ENCODE measurements at regions not wholly inside any gene's neighbourhood (a gene's known extent, or its start where the extent isn't known, plus 50 kb on each side); places are given as distances from the start of the nearest gene placed in this dataset.

GRCh38 chr19:30309905-30310601 is 62.1 kb upstream of the ZNF536 start:
- DNase-seq (ENCODE audit: low read depth) = no peak

DNA sequence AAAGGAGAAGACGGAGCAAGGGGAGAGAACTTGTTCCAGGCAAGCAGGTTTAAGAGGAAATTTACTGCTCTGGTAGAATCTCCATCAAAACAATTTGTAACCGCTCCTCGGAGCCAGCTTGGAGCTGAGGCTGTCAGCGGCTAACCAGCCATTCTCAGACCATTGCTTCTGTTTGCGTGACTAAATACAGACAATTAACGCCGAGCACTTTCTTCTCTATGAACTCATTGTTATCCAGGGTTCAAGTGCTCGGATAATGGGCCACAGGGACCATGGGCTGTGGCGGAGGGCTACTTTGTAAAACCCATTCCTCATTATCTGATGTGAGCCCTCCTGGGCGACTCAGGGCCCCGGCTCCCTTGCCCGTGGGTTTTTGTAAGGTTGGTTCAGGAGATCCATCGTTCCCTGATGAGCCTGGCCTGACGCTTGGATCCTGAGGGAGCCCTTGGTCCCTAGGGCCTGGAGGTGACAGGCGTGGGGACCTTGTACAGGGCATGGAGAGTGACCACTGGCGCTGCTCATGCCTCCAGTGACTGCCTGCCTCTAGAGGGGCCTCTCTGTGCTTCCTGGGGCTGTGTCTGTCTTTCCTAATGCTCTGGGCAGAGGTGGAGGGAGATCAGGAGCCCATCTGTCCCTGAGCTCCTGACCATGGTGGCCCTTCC is 61.5 kb upstream of the ZNF536 start:
- DNase-seq (ENCODE audit: low read depth) = no peak

DNA sequence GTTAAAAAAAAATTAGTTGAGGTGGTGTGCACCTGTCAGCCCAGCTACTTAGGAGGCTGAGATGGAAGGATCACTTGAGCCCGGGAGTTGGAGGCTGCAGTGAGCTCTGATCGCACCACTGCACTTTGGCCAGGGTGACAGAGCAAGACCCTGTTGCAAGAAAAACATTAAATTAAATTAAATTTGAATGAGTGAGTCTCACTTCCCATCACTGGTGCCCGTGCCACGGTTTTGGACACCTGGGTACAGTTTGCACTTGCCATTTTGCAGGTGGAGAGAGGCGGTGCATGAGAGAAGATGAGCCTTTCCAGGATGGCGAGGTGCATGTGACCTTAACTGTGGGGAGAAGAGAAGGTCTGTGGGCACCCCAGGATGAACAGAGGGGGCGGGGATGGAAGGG is 60.3 kb upstream of the ZNF536 start:
- no peak for DNase-seq (ENCODE audit: low read depth)

GRCh38 chr19:30312582-30313352 is 59.4 kb upstream of the ZNF536 start:
- no peak for DNase-seq (ENCODE audit: low read depth)

DNA sequence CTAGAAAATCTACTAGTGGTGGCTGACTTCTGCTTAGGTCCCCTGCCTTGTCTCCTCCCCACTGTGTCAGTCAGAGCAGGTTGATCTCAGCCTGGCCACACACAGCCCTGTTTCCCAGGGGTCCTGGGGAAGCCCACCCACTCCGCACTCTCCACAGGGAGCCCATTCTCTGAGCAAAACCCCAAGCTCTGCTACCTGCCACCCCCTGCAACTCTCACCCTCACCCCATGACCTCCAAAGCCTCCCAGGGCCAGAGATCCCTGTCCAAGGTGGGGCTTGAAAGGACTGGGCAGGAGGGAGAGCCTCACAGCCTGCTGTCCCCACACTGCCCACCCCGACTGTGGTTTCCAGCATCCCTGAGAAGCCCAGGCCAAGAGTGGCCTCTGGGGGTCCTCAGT is 58.8 kb upstream of the ZNF536 start:
- no peak for DNase-seq (ENCODE audit: low read depth)

- no peak for DNase-seq (ENCODE audit: low read depth)
Measured at GRCh38 chr19:30314056-30314804, 58.0 kb upstream of the ZNF536 start.

- DNase-seq (ENCODE audit: low read depth) = no peak
Measured at GRCh38 chr19:30314805-30315155, 57.4 kb upstream of the ZNF536 start.

- no peak for DNase-seq (ENCODE audit: low read depth)
Measured at GRCh38 chr19:30315159-30315558, 57.0 kb upstream of the ZNF536 start.

GRCh38 chr19:30316000-30316491 is 56.1 kb upstream of the ZNF536 start:
- DNase-seq (ENCODE audit: low read depth) = no peak

GRCh38 chr19:30316560-30317106 is 55.6 kb upstream of the ZNF536 start:
- no peak for DNase-seq (ENCODE audit: low read depth)

DNA sequence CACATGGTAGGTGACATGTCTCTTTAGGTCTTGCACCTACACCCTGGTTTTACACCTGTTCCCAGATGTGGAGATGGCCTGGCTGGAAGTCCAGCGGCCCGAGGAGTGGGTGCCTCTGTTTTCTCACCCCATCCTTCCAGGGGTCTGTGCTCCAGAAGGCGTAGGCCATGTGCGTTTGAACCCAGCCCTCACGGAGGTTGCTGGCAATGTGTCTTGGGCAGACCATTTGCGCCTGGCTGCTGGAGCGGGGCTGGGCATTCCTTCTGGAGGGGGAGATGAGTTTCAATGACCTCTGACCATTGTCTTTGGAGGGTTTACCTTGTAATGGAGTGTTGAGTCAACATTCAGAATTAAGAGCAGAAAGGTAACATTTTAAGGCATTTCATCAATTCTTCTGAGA is 54.8 kb upstream of the ZNF536 start:
- no peak for DNase-seq (ENCODE audit: low read depth)

DNA sequence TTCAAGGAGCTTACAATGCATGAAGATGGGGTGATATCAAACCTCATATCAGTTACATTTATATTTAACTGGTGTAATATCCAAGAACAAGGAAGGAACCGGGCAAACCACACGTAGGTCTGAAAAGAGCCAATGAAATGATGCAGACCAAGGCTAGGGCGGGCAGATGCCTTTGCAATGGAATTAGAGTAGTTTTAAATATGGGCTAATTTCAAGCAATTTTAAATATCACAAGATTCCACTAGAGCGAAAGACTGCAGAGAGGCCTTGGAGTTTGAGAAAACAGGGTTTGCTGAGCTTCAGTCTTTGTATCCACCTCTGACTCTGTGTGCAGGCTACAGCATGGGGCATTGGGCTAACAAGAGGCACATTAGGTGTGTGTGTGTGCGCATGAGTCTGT is 53.9 kb upstream of the ZNF536 start:
- no peak for DNase-seq (ENCODE audit: low read depth)

GRCh38 chr19:30318936-30319335 is 53.2 kb upstream of the ZNF536 start:
- no peak for DNase-seq (ENCODE audit: low read depth)

- DNase-seq (ENCODE audit: low read depth) = no peak
Measured at GRCh38 chr19:30319411-30319810, 52.8 kb upstream of the ZNF536 start.

DNA sequence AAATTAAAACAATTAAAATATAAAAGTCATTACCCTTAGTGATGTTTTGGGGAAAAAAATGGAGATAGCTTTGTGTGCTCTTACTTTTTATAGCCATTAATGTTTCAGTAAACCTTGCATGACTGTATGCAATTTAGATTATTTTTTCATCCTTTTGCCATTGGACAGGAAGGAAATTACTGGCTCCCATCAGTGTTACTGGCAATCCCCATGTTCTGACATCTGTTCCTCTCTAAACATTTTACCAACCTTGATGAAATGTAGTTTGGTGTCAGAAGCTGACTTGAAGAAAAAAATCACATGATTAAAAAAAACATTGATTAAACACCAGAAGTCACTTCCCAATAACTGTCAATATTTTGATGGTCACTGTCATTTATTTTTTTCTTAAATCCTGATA is 52.3 kb upstream of the ZNF536 start:
- no peak for DNase-seq (ENCODE audit: low read depth)

GRCh38 chr19:30320466-30320865 is 51.7 kb upstream of the ZNF536 start:
- DNase-seq (ENCODE audit: low read depth) = no peak

GRCh38 chr19:30320916-30321315 is 51.3 kb upstream of the ZNF536 start:
- no peak for DNase-seq (ENCODE audit: low read depth)

Measured in HS-5 (cell line).